K562 (cell line): ENCODE measurements at regions not wholly inside any gene's neighbourhood (a gene's known extent, or its start where the extent isn't known, plus 50 kb on each side); places are given as distances from the start of the nearest gene placed in this dataset.

ENCODE experiments used
- ATAC-seq: fragments of 200-7000 bp; cut with Tn5 transposase; 3 replicates; pipeline ENCODE4 v1.9.1; 2020; ENCODE audit warnings: moderate library complexity
- BruUV-seq: library from RNA; stranded (reverse); fragments of 400-500 nt; replicated peaks from 2 replicates; lab custom pipeline; 2021; lab: Mats Ljungman, UMichigan
- CTCF ChIA-PET: fragments of 300-600 bp; formaldehyde crosslinking; extraction: SDS; loops from one replicate; lab custom pipeline; 2021; ENCODE audit warnings: low intra/inter-chr PET ratio; lab: Yijun Ruan, JAX
- POLR2A ChIA-PET: fragments of 300-600, 350-650 bp; sonication (Branson Sonifier 250); formaldehyde crosslinking; extraction: SDS; loops from one replicate; lab custom pipeline; 2021; ENCODE audit warnings: antibody characterized with exemption, inconsistent platforms; lab: Yijun Ruan, JAX
- DNase-seq, 4 experiments: peaks; one replicate each; pipeline versions ENCODE4 v3.0.0 to v3.0.0-alpha.2; 2011 to 2018; ENCODE audit warnings: low spot score in 3 of 4, mixed read lengths in 3 of 4; ENCODE audit errors: extremely low read depth in 1 of 4
- FAIRE-seq: peaks from 2 replicates; lab custom pipeline; 2011; peaks lifted over from hg19 to GRCh38; lab: Jason Lieb, UNC
- H2AFZ ChIP-seq: 2 replicates; pipeline ENCODE4 v1.6.0; 2011; ENCODE audit warnings: low read depth, low read length, control low read depth, inconsistent platforms
- H3K27ac ChIP-seq: fragments of 200-600 bp; 3 replicates; pipeline ENCODE4 v1.8.0; 2011; ENCODE audit warnings: low read depth, mild to moderate bottlenecking, control low read depth, inconsistent platforms, low read length, moderate library complexity, mixed read lengths; ENCODE audit errors: extremely low read depth
- H3K27me3 ChIP-seq, 2 experiments: fragments of 300-600 bp in 1 of 2; 2 replicates in 1 of 2; 3 replicates in 1 of 2; pipeline versions ENCODE4 v1.6.0 to v1.8.0; 2011; ENCODE audit warnings: inconsistent platforms in 2 of 2, low read length in 2 of 2, mild to moderate bottlenecking in 1 of 2, mixed read lengths in 1 of 2, moderate library complexity in 1 of 2; ENCODE audit not compliant: control insufficient read depth in 2 of 2, insufficient read depth in 2 of 2
- H3K36me3 ChIP-seq: fragments of 300-600 bp; 3 replicates; pipeline ENCODE4 v1.8.0; 2011; ENCODE audit warnings: mild to moderate bottlenecking, low read length, inconsistent platforms; ENCODE audit not compliant: control insufficient read depth, insufficient read depth
- H3K4me1 ChIP-seq, 2 experiments: fragments of 200-600 bp in 1 of 2; replicated peaks in 1 of 2; 2 replicates in 1 of 2; 3 replicates in 1 of 2; pipeline versions ENCODE4 v1.5.1 to v1.8.0; 2011; ENCODE audit warnings: inconsistent platforms in 2 of 2, low read length in 2 of 2, mild to moderate bottlenecking in 1 of 2, mixed read lengths in 1 of 2, moderate library complexity in 1 of 2; ENCODE audit not compliant: control insufficient read depth in 2 of 2, insufficient read depth in 2 of 2
- H3K4me2 ChIP-seq: 2 replicates; pipeline ENCODE4 v1.6.1; 2011; ENCODE audit warnings: low read length, control low read depth, inconsistent platforms, mixed read lengths; ENCODE audit not compliant: insufficient read depth
- H3K4me3 ChIP-seq: fragments of 200-600 bp; sonication (generic), shearing (Covaris generic); 2 replicates; pipeline ENCODE4 v1.5.1; 2016; ENCODE audit warnings: control low read depth, inconsistent platforms
- H3K79me2 ChIP-seq: fragments of 200-600 bp; 3 replicates; pipeline ENCODE4 v1.8.0; 2011; ENCODE audit warnings: low read length, inconsistent platforms; ENCODE audit not compliant: control insufficient read depth, insufficient read depth
- H3K9ac ChIP-seq, 2 experiments: 2 replicates each; pipeline versions ENCODE4 v1.6.0 to v1.6.1; 2011; ENCODE audit warnings: low read depth in 2 of 2, low read length in 2 of 2, control low read depth in 1 of 2, inconsistent platforms in 1 of 2, mild to moderate bottlenecking in 1 of 2, mixed read lengths in 1 of 2; ENCODE audit not compliant: insufficient read depth in 1 of 2
- H3K9me1 ChIP-seq: one replicate; pipeline ENCODE4 v1.6.0; 2011; ENCODE audit warnings: inconsistent platforms, mild to moderate bottlenecking, low read length, moderate library complexity; ENCODE audit not compliant: control insufficient read depth, insufficient read depth
- H3K9me3 ChIP-seq: replicated peaks from 2 replicates; pipeline ENCODE4 v1.5.1; 2011; ENCODE audit warnings: low read depth, low read length, inconsistent platforms; ENCODE audit not compliant: control insufficient read depth, insufficient read depth
- H4K20me1 ChIP-seq: replicated peaks from 2 replicates; pipeline ENCODE4 v1.6.1; 2011; ENCODE audit warnings: low read length, inconsistent platforms, mixed read lengths; ENCODE audit not compliant: control insufficient read depth, insufficient read depth
- ATF1 ChIP-seq, 2 experiments: fragments of 450-650 bp in 1 of 2; IDR thresholded peaks; 2 replicates each; pipeline ENCODE4 v1.6.1; 2016; ENCODE audit warnings: missing compliant biosample characterization in 1 of 2, missing genetic modification characterization in 1 of 2
- COPS2 ChIP-seq: fragments of 450-650 bp; conservative IDR thresholded peaks from 2 replicates; pipeline ENCODE4 v1.6.1; 2016; ENCODE audit warnings: mild to moderate bottlenecking, moderate library complexity
- DNMT1 ChIP-seq: fragments of 450-650 bp; IDR thresholded peaks from 2 replicates; pipeline ENCODE4 v1.6.1; 2016; ENCODE audit warnings: antibody characterized with exemption, mild to moderate bottlenecking
- ETV1 ChIP-seq: fragments of 450-650 bp; conservative IDR thresholded peaks from 2 replicates; pipeline ENCODE4 v1.6.1; 2016; ENCODE audit warnings: missing genetic modification characterization, control low read depth, low read depth, missing compliant biosample characterization
- HLTF ChIP-seq: fragments of 450-650 bp; IDR thresholded peaks from 2 replicates; pipeline ENCODE4 v1.6.1; 2016
- HNRNPK ChIP-seq: fragments of 200-400 bp; formaldehyde crosslinking; IDR thresholded peaks from one replicate; pipeline ENCODE4 v1.6.1; 2018; ENCODE audit warnings: mild to moderate bottlenecking, low read depth, low read length; ENCODE audit not compliant: poor library complexity, severe bottlenecking
- HNRNPLL ChIP-seq: fragments of 200-400 bp; formaldehyde crosslinking; IDR thresholded peaks from 2 replicates; pipeline ENCODE4 v1.6.1; 2017; ENCODE audit warnings: low read length, low read depth, mild to moderate bottlenecking; ENCODE audit not compliant: poor library complexity, severe bottlenecking
- IFI16 ChIP-seq: fragments of 250-450 bp; sonication (Bioruptor Pico); IDR thresholded peaks from 2 replicates; pipeline ENCODE4 v2.1.2; 2022; ENCODE audit warnings: mild to moderate bottlenecking, inconsistent platforms
- JUN ChIP-seq, 2 experiments: sonication (generic) in 1 of 2; formaldehyde crosslinking in 1 of 2; IDR thresholded peaks; 2 replicates each; pipeline versions ENCODE4 v1.6.1 to v1.8.0; 2012 to 2022; ENCODE audit warnings: borderline replicate concordance in 2 of 2, mild to moderate bottlenecking in 2 of 2, improper control_type of control experiment in 1 of 2, low read depth in 1 of 2, low read length in 1 of 2, missing genetic modification reagents in 1 of 2
- KLF6 ChIP-seq: fragments of 250-450 bp; sonication (Bioruptor Pico); IDR thresholded peaks from 2 replicates; pipeline ENCODE4 v1.4.0; 2020; ENCODE audit warnings: mild to moderate bottlenecking, moderate library complexity, borderline replicate concordance
- NCOA4 ChIP-seq: fragments of 450-650 bp; IDR thresholded peaks from 2 replicates; pipeline ENCODE4 v1.6.1; 2018; ENCODE audit warnings: mild to moderate bottlenecking; ENCODE audit not compliant: partially characterized antibody
- PHF21A ChIP-seq: fragments of 450-650 bp; IDR thresholded peaks from 2 replicates; pipeline ENCODE4 v1.6.1; 2017; ENCODE audit warnings: low read depth, borderline replicate concordance
- POLR2AphosphoS2 ChIP-seq: IDR thresholded peaks from 2 replicates; pipeline ENCODE4 v1.6.1; 2012; ENCODE audit warnings: low read length, improper control_type of control experiment
- POLR3G ChIP-seq: IDR thresholded peaks from 2 replicates; pipeline ENCODE4 v1.6.1; 2011; ENCODE audit not compliant: insufficient read length, insufficient replicate concordance; ENCODE audit errors: extremely low read depth
- RBM22 ChIP-seq: fragments of 200-400 bp; formaldehyde crosslinking; IDR thresholded peaks from 2 replicates; pipeline ENCODE4 v1.6.1; 2018; ENCODE audit warnings: low read length, low read depth; ENCODE audit not compliant: poor library complexity, severe bottlenecking
- STAT5A ChIP-seq: IDR thresholded peaks from 2 replicates; pipeline ENCODE4 v1.6.1; 2012; ENCODE audit warnings: low read length, inconsistent platforms, borderline replicate concordance
- TCF7 ChIP-seq: sonication (generic); IDR thresholded peaks from 2 replicates; pipeline ENCODE4 v1.6.1; 2016; ENCODE audit warnings: antibody characterized with exemption, borderline replicate concordance
- ZBTB26 ChIP-seq: fragments of 450-650 bp; formaldehyde crosslinking; IDR thresholded peaks from 2 replicates; pipeline ENCODE4 v1.4.0; 2022; ENCODE audit warnings: missing genetic modification characterization
- ZNF445 ChIP-seq: fragments of 250-450 bp; sonication (Bioruptor Pico); IDR thresholded peaks from 2 replicates; pipeline ENCODE4 v1.4.0; 2020; ENCODE audit warnings: low read depth, mild to moderate bottlenecking, moderate library complexity
- ZSCAN29 ChIP-seq: fragments of 450-650 bp; IDR thresholded peaks from 2 replicates; pipeline ENCODE4 v1.6.1; 2017
- WGBS: fragments of 100-300 bp; shearing (Covaris generic); methylation state at CpG from one replicate; pipeline ENCODE4 v1.1.6; 2016; ENCODE audit warnings: low coverage, mixed read lengths; ENCODE audit not compliant: insufficient coverage; ENCODE audit errors: missing lambda C conversion rate; 5-methylcytosine and 5-hydroxymethylcytosine counted together
- in situ Hi-C: fragments of 300-500 bp; cut with MboI; formaldehyde crosslinking; loops from 4 replicates; pipeline ENCODE4 v1.15.0; 2018; ENCODE audit warnings: inconsistent platforms, mixed read lengths
- intact Hi-C: fragments of 100-400 bp; cut with micrococcal nuclease; formaldehyde crosslinking; loops from 2 replicates; pipeline ENCODE4 v1.14.2; 2022

- Histone ChIP-seq H3K9me3 (no peaks in the 10 kb centered on the region), H3K79me2 (no peaks in the 10 kb centered on the region), H3K27ac (no peak overlapping the region), H3K9me1 (no peaks in the 10 kb centered on the region), H4K20me1 (no peaks in the 10 kb centered on the region), H3K36me3 (no peaks in the 10 kb centered on the region), H3K27me3 (no peaks in the 10 kb centered on the region), H3K4me2 (no peak overlapping the region), H2AFZ (no peak overlapping the region), H3K9ac (no peak overlapping the region), H3K4me1 (no peaks in the 10 kb centered on the region), H3K4me3 (no peak overlapping the region)
- no TSS peak for BruUV-seq
- TF ChIP-seq STAT5A = no peak
- no peak for TF ChIP-seq JUN (IDR thresholded peaks at IDR 0.05; ENCODE audit: borderline replicate concordance, low read depth, low read length)
- TF ChIP-seq JUN (CRISPR knock-in tag; IDR thresholded peaks at IDR 0.05; ENCODE audit: borderline replicate concordance) = no peak
- TF ChIP-seq PHF21A = no peak
- TF ChIP-seq ATF1 (CRISPR knock-in tag; IDR thresholded peaks at IDR 0.05) = no peak
- TF ChIP-seq ATF1 (tag; IDR thresholded peaks at IDR 0.05) = no peak
- no peak for TF ChIP-seq HNRNPK
- TF ChIP-seq RBM22 = no peak
- no peak for TF ChIP-seq ETV1 (tag)
- no peak for TF ChIP-seq DNMT1
- TF ChIP-seq ZBTB26 (CRISPR knock-in tag) = no peak
- TF ChIP-seq COPS2 = no peak
- TF ChIP-seq HNRNPLL = no peak
- no peak for TF ChIP-seq HLTF
- no peak for TF ChIP-seq IFI16 (CRISPR knock-in tag)
- no peak for TF ChIP-seq ZNF445 (CRISPR knock-in tag)
- no peak for TF ChIP-seq TCF7
- TF ChIP-seq NCOA4 = no peak
- TF ChIP-seq POLR2AphosphoS2 = no peak
- TF ChIP-seq ZSCAN29 = no peak
- no peak for TF ChIP-seq KLF6 (CRISPR knock-in tag)
- TF ChIP-seq POLR3G = no peak
- ChIA-PET POLR2A (no interaction called here), CTCF (no interaction called here)
- in situ Hi-C loops = no loop called here
- FAIRE-seq = no peak
- intact Hi-C loops = no loop called here
- 0% methylated on average over 1 of the region's 1 CpG for WGBS
- DNase-seq = no peak
- no peak for ATAC-seq
Measured at GRCh38 chr9:89984214-89984613, 379.4 kb downstream of the GADD45G start.
